ENCODE measurements at regions not wholly inside any gene's neighbourhood (a gene's known extent, or its start where the extent isn't known, plus 50 kb on each side); places are given as distances from the start of the nearest gene placed in this dataset.

DNA sequence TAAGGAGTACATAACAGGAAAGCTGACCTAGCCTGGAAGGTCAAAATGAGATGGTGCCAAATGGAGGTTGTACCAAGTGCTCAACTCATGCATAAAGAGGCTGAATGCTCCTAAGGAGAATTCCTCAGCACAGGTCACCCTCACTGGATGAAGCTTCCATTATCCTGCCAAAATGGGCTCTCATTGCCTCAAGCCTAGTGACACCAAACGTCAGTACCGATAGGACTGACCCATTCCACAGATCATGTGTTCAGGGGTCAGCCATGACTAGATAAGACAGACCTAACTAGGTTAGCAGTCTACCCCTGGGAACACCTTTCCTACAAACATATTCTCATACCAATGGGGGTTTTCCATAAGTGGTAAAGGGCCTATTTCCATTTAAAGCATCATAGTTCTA, 160.7 kb downstream of the MEX3B start:
- TF ChIP-seq FOXP1 (CRISPR knock-in tag; IDR thresholded peaks at IDR 0.05; ENCODE audit: borderline replicate concordance) (no peak), ELF4 (CRISPR knock-in tag; IDR thresholded peaks at IDR 0.05; ENCODE audit: low read depth) (no peak), NR3C1 (CRISPR knock-in tag; conservative IDR thresholded peaks at IDR 0.05; ENCODE audit: low read depth) (no peak), MXD4 (CRISPR knock-in tag; IDR thresholded peaks at IDR 0.05; ENCODE audit: borderline replicate concordance) (no peak)
- TF ChIP-seq, protein P1, sequence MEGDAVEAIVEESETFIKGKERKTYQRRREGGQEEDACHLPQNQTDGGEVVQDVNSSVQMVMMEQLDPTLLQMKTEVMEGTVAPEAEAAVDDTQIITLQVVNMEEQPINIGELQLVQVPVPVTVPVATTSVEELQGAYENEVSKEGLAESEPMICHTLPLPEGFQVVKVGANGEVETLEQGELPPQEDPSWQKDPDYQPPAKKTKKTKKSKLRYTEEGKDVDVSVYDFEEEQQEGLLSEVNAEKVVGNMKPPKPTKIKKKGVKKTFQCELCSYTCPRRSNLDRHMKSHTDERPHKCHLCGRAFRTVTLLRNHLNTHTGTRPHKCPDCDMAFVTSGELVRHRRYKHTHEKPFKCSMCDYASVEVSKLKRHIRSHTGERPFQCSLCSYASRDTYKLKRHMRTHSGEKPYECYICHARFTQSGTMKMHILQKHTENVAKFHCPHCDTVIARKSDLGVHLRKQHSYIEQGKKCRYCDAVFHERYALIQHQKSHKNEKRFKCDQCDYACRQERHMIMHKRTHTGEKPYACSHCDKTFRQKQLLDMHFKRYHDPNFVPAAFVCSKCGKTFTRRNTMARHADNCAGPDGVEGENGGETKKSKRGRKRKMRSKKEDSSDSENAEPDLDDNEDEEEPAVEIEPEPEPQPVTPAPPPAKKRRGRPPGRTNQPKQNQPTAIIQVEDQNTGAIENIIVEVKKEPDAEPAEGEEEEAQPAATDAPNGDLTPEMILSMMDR (IDR thresholded peaks at IDR 0.05): no peak
